Erythroblast (primary cell): ENCODE measurements at regions not wholly inside any gene's neighbourhood (a gene's known extent, or its start where the extent isn't known, plus 50 kb on each side); places are given as distances from the start of the nearest gene placed in this dataset.

Experiments used
- DNase-seq, 2 experiments: peaks; one replicate each; lab custom pipeline; 2025; lab: John Stamatoyannopoulos, UW
- GATA1 ChIP-seq: IDR thresholded peaks from 2 replicates; pipeline ENCODE4 v1.6.1; 2011; ENCODE audit warnings: low read depth, mild to moderate bottlenecking, control low read depth, low read length, moderate library complexity
- POLR2A ChIP-seq: IDR thresholded peaks from 2 replicates; pipeline ENCODE4 v1.6.1; 2011; ENCODE audit warnings: mild to moderate bottlenecking, low read length

- TF ChIP-seq GATA1 (no peak), POLR2A (no peak)
- peak; percentile 40 to 72 for DNase-seq
Observed at GRCh38 chr14:22699801-22700564, 55.8 kb upstream of the OR6J1 start.

- TF ChIP-seq POLR2A = no peak
- no peak for DNase-seq
Observed at GRCh38 chr14:22713631-22713950, 52.9 kb upstream of the OXA1L start.

- TF ChIP-seq POLR2A (no peak), GATA1 (no peak)
- DNase-seq = peak in 1 of 2 experiments; percentile 23
Observed at GRCh38 chr14:22715186-22715812, 51.2 kb upstream of the OXA1L start.

- no peak for DNase-seq
- TF ChIP-seq POLR2A (no peak), GATA1 (no peak)
Observed at GRCh38 chr14:22715890-22716289, 50.6 kb upstream of the OXA1L start.
